ENCODE measurements at regions not wholly inside any gene's neighbourhood (a gene's known extent, or its start where the extent isn't known, plus 50 kb on each side); places are given as distances from the start of the nearest gene placed in this dataset.

DNA sequence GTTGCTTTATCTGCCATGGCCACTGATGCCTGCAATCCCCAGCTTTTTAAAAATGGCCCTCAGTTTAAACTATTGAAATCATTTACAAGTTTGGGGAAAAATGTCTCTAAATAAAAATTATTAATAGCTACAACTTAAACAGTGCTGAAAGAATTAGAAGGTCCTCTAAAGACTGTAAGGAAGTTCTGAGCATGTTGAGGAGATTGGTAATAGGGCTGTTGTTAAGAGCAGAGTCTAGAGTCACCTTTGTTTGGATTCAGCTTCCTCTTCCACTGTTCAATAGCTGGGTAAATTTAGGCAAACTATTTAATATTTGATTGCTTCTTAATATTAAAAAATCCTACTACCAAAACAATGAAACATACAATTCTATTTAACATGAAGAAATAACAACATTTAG is 1127.1 kb upstream of the DDX18 start:
- TF ChIP-seq, protein P1, sequence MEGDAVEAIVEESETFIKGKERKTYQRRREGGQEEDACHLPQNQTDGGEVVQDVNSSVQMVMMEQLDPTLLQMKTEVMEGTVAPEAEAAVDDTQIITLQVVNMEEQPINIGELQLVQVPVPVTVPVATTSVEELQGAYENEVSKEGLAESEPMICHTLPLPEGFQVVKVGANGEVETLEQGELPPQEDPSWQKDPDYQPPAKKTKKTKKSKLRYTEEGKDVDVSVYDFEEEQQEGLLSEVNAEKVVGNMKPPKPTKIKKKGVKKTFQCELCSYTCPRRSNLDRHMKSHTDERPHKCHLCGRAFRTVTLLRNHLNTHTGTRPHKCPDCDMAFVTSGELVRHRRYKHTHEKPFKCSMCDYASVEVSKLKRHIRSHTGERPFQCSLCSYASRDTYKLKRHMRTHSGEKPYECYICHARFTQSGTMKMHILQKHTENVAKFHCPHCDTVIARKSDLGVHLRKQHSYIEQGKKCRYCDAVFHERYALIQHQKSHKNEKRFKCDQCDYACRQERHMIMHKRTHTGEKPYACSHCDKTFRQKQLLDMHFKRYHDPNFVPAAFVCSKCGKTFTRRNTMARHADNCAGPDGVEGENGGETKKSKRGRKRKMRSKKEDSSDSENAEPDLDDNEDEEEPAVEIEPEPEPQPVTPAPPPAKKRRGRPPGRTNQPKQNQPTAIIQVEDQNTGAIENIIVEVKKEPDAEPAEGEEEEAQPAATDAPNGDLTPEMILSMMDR (conservative IDR thresholded peaks at IDR 0.05; ENCODE audit: low read length), result no peak
- TF ChIP-seq EZH2phosphoT487 (IDR thresholded peaks at IDR 0.05; ENCODE audit: borderline replicate concordance, low read depth, low read length), result no peak
